Mucosa of descending colon (tissue), 3 donors: ENCODE measurements at regions not wholly inside any gene's neighbourhood (a gene's known extent, or its start where the extent isn't known, plus 50 kb on each side); places are given as distances from the start of the nearest gene placed in this dataset.
A peak's percentile ranks its signal among the peaks of the same experiment; 100 is the strongest.
"Not testable (repeated sequence)": the region's sequence is repeated elsewhere in the genome, so short reads cannot be mapped to it uniquely, and the experiment has no call there.

Experiments
- ATAC-seq: fragments of 200-7000 bp; cut with Tn5 transposase; one replicate; pipeline ENCODE4 v1.9.1; 2020; ENCODE audit warnings: mild to moderate bottlenecking, moderate library complexity
- DNase-seq, 3 donors: peaks; one replicate each; pipeline ENCODE4 v3.0.0-alpha.2; 2020
- H3K36me3 ChIP-seq: fragments of 200-600 bp; one replicate; pipeline ENCODE4 v1.8.0; 2021; ENCODE audit warnings: low read depth, mild to moderate bottlenecking
- H3K4me1 ChIP-seq: fragments of 200-600 bp; one replicate; pipeline ENCODE4 v1.8.0; 2021; ENCODE audit warnings: low read depth, mild to moderate bottlenecking
- H3K4me3 ChIP-seq: fragments of 200-600 bp; one replicate; pipeline ENCODE4 v1.8.0; 2021; ENCODE audit warnings: mild to moderate bottlenecking
- H3K9me3 ChIP-seq: fragments of 200-600 bp; one replicate; pipeline ENCODE4 v1.8.0; 2021; ENCODE audit warnings: mild to moderate bottlenecking
- intact Hi-C, 2 donors: fragments of 100-400 bp; cut with DNase I in 1 of 2; cut with micrococcal nuclease in 1 of 2; formaldehyde crosslinking; loops; one replicate each; pipeline versions ENCODE4 v1.11.0 to v1.11.1; 2022; cut with DNase I, micrococcal nuclease
- TF ChIP-seq, protein P1 (sequence below): fragments of 200-600 bp; IDR thresholded peaks from one replicate; pipeline ENCODE4 v1.8.0; 2022; ENCODE audit warnings: antibody characterized with exemption, mild to moderate bottlenecking
- donor health status: DM: no; HTN: no; CAD: no; lungs with moderate emphysema.
- donor health status: DM: no; HTN: no; CAD: no.
- donor health status: DM: no; HTN: yes; CAD: no.

DNA sequence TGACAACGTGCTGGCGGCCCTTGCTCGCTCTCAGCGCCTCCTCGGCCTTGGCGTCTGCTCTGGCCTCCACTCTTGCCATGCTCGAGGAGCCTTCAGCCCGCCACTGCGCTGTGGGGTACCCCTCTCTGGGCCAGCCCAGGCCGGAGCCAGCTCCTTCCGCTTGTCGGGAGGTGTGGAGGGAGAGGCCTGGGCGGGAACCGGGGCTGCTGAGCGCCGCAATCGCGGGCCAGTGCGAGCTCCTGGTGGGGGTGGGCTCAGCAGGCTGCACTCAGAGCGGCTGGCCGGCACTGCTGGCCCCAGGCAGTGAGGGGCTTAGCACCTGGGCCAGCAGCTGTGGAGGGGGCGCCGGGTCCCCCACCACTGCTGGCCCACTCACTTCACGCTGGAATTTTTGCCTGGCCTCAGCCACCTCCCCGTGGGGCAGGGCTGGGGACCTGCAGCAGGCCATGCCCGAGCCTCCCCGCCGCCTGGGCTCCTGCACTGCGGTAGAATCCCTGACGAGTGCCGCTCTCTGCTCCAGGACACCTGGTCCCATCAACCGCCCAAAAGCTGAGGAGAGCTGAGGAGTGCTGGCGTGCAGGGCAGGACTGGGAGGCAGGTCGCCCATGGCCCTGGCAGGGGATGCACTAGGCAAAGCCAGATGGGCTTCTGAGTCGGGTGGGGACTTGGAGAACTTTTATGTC lies 372.2 kb upstream of the NRG3 start:
- no peak for ATAC-seq

DNA sequence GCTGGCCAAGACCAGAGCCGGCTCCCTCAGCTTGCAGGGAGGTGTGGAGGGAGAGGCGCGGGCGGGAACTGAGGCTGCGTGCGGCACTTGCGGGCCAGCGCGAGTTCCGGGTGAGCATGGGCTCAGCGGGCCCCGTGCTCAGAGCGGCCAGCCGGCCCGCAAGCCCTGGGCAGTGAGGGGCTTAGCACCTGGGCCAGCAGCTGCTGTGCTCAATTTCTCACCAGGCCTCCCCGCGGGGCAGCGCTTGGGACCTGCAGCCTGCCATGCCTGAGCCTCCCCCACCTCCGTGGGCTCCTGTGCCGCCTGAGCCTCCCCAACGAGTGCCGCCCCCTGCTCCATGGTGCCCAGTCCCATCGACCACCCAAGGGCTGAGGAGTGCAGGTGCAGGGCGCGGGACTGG lies 369.2 kb upstream of the NRG3 start:
- H3K4me1 ChIP-seq, ATAC-seq, intact Hi-C loops, H3K4me3 ChIP-seq, DNase-seq, H3K36me3 ChIP-seq: not testable (repeated sequence)
- peaks cover 54% of the 10 kb centered on the region for H3K9me3 ChIP-seq

More for the DNA sequence above, 372.2 kb upstream of the NRG3 start:
- H3K36me3 ChIP-seq: no peaks in the 10 kb centered on the region
- DNase-seq: peak in 1 of 3 donors; percentile 34
- intact Hi-C loops: no loop called here
- TF ChIP-seq, protein P1, sequence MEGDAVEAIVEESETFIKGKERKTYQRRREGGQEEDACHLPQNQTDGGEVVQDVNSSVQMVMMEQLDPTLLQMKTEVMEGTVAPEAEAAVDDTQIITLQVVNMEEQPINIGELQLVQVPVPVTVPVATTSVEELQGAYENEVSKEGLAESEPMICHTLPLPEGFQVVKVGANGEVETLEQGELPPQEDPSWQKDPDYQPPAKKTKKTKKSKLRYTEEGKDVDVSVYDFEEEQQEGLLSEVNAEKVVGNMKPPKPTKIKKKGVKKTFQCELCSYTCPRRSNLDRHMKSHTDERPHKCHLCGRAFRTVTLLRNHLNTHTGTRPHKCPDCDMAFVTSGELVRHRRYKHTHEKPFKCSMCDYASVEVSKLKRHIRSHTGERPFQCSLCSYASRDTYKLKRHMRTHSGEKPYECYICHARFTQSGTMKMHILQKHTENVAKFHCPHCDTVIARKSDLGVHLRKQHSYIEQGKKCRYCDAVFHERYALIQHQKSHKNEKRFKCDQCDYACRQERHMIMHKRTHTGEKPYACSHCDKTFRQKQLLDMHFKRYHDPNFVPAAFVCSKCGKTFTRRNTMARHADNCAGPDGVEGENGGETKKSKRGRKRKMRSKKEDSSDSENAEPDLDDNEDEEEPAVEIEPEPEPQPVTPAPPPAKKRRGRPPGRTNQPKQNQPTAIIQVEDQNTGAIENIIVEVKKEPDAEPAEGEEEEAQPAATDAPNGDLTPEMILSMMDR: no peak
- no peaks in the 10 kb centered on the region for H3K4me1 ChIP-seq
- peaks cover 57% of the 10 kb centered on the region for H3K9me3 ChIP-seq
- H3K4me3 ChIP-seq: no peak overlapping the region

DNA sequence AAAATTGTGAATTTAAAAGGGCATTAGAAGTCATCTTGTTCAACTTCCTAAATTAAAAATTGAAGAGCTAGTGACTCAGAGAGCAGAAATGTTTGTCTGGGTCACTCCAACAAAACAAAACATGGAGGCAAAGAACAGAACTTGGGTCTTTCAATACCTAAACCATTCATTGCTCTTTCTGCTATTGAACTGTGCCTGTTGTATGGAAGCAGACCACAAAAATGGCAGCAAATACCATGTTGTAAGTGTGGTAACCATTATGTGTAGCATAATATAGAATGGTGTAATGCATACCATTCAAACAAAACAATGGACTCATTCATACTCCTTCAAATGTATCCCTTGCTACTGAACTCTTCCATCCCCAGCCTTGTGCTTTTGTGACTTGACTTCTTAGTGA lies 360.2 kb upstream of the NRG3 start:
- Histone ChIP-seq H3K4me3 (no peak overlapping the region), H3K36me3 (no peaks in the 10 kb centered on the region), H3K9me3 (peaks cover 27% of the 10 kb centered on the region), H3K4me1 (no peaks in the 10 kb centered on the region)
- no peak for ATAC-seq
- TF ChIP-seq, protein P1: no peak
- no peak for DNase-seq
- intact Hi-C loops: no loop called here

DNA sequence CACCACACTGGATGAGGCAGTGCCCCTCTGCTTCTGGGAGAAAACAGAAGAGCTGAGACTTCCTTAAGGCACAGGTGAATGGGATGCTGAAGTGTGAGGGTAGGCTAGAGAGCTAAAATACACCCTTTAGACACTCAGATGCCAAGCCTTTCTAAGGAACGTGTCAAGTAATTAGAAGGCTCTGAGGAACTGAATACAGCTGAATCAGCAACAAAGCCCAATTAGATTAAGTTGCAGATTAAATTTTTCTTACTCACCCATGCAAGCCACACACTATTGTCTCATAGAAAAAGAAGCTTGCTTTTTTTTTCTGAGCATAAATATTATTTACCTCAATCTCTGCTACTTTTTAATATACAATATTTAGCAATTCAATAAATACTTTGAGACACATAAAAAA lies 354.3 kb upstream of the NRG3 start:
- intact Hi-C loops: no loop called here
- DNase-seq (no peak), ATAC-seq (no peak)
- H3K9me3 ChIP-seq: peaks cover 29% of the 10 kb centered on the region
- no peak overlapping the region for H3K4me3 ChIP-seq
- TF ChIP-seq, protein P1: no peak
- H3K36me3 ChIP-seq: no peaks in the 10 kb centered on the region
- H3K4me1 ChIP-seq: no peaks in the 10 kb centered on the region

DNA sequence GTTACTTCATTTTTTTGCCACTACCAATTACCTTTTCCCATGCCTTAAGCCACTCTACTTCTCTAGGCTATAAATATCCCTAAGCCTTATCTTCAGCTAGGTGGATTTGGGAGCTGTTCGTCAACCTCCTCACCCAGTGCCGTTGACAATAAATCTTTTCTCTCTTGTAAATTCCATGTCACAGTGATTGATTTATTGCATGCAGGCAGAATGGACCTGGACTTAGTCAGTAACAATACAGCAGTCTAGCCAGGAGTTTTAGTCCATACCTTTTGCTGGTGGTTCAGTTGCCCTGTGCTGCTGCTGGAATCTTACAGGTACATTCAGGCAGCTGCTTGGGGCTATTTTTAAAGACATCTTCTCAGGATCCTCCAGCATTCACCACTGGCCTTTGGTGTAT lies 350.5 kb upstream of the NRG3 start:
- TF ChIP-seq, protein P1: no peak
- no peak for ATAC-seq

DNA sequence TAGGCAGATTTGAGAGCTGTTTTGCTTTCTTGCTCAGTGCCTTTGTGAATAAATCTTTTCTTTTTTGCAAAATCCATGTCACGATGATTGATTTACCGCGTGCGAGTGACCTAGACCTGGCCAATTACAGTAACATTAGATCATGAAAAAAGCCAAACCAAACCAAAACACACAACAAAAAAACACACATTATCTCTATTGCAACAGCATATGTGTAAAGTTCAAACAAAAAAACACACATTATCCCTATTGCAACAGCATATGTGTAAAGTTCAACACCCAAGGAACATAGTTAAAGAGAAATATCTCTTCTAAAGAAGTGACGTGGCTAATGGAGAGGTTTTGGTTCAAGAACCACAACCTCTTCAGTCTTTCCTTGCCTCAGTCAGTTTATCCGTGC lies 342.6 kb upstream of the NRG3 start:
- DNase-seq (no peak), ATAC-seq (no peak)
- intact Hi-C loops: no loop called here
- TF ChIP-seq, protein P1: no peak
- Histone ChIP-seq H3K4me1 (no peaks in the 10 kb centered on the region), H3K4me3 (no peak overlapping the region), H3K9me3 (peaks cover 21% of the 10 kb centered on the region), H3K36me3 (no peaks in the 10 kb centered on the region)

More for the DNA sequence above, 350.5 kb upstream of the NRG3 start:
- peaks cover 45% of the 10 kb centered on the region for H3K9me3 ChIP-seq
- H3K36me3 ChIP-seq: no peaks in the 10 kb centered on the region
- H3K4me1 ChIP-seq: no peaks in the 10 kb centered on the region
- no peak overlapping the region for H3K4me3 ChIP-seq
- intact Hi-C loops: no loop called here
- DNase-seq: no peak
